ENCODE measurements at regions not wholly inside any gene's neighbourhood (a gene's known extent, or its start where the extent isn't known, plus 50 kb on each side); places are given as distances from the start of the nearest gene placed in this dataset.
"Not testable (repeated sequence)": the region's sequence is repeated elsewhere in the genome, so short reads cannot be mapped to it uniquely, and the experiment has no call there.

DNA sequence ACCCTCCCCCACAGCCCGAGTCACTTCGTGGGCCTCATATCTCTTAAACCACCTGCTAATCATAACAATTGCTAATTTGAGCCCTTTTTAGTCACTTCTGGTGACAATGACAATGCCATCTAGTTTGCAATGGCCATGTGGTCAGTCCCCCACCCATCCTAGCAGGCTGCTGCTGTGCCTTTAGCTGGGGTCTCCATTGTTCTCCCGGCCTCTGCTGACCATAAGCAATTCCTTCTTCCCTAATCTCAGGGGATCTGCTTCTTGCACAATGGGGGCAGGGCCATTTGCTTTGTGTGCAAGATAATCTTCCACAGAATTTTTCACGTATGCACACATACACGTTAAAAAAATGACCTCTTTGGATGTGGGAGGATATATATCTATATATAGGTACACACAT is 406.1 kb upstream of the ONECUT1 start:
- Histone ChIP-seq H3K27me3 (no peaks in the 10 kb centered on the region), H3K9me3 (no peaks in the 10 kb centered on the region), H3K4me3 (no peak overlapping the region), H3K36me3 (no peaks in the 10 kb centered on the region), H3K27ac (no peak overlapping the region), H3K4me1 (no peaks in the 10 kb centered on the region)
- TF ChIP-seq POLR2AphosphoS5 (IDR thresholded peaks at IDR 0.05; ENCODE audit: insufficient read depth in 1 of 2, low read depth in 1 of 2) (no peak), POLR2A (IDR thresholded peaks at IDR 0.05) (no peak)
- TF ChIP-seq, protein P1, sequence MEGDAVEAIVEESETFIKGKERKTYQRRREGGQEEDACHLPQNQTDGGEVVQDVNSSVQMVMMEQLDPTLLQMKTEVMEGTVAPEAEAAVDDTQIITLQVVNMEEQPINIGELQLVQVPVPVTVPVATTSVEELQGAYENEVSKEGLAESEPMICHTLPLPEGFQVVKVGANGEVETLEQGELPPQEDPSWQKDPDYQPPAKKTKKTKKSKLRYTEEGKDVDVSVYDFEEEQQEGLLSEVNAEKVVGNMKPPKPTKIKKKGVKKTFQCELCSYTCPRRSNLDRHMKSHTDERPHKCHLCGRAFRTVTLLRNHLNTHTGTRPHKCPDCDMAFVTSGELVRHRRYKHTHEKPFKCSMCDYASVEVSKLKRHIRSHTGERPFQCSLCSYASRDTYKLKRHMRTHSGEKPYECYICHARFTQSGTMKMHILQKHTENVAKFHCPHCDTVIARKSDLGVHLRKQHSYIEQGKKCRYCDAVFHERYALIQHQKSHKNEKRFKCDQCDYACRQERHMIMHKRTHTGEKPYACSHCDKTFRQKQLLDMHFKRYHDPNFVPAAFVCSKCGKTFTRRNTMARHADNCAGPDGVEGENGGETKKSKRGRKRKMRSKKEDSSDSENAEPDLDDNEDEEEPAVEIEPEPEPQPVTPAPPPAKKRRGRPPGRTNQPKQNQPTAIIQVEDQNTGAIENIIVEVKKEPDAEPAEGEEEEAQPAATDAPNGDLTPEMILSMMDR (IDR thresholded peaks at IDR 0.05), result no peak
- intact Hi-C loops (cut with DNase I), result no loop called here
- DNase-seq (ENCODE audit: extremely low spot score in 2 of 2), result no peak

DNA sequence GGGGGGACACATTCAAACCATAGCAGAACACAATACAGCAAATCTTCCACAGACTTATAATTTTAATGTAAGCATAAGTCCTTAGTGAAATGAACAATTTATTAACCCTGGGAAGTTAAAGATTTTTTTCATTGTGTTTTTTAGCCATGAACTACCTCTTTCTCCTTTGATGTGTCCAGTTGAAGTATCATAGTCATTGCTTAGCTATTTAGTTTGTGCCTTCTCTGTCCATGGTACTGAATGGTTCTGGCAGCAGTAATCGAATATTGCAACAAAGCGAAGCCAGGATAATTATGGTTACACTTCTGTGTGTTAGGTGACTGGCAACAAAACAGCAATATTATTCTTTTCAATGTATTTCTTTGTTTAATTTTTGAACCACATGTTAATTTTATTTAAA is 403.0 kb upstream of the ONECUT1 start:
- TF ChIP-seq POLR2A (IDR thresholded peaks at IDR 0.05), result no peak
- TF ChIP-seq, protein P1 (IDR thresholded peaks at IDR 0.05), result no peak
- no peak for TF ChIP-seq POLR2AphosphoS5 (IDR thresholded peaks at IDR 0.05; ENCODE audit: insufficient read depth in 1 of 2, low read depth in 1 of 2)
- no peaks in the 10 kb centered on the region for H3K36me3 ChIP-seq
- no peaks in the 10 kb centered on the region for H3K4me1 ChIP-seq
- intact Hi-C loops (cut with DNase I), result no loop called here
- no peak overlapping the region for H3K27ac ChIP-seq
- no peak for DNase-seq (ENCODE audit: extremely low spot score in 2 of 2)
- no peak overlapping the region for H3K4me3 ChIP-seq
- no peaks in the 10 kb centered on the region for H3K27me3 ChIP-seq
- no peaks in the 10 kb centered on the region for H3K9me3 ChIP-seq

DNA sequence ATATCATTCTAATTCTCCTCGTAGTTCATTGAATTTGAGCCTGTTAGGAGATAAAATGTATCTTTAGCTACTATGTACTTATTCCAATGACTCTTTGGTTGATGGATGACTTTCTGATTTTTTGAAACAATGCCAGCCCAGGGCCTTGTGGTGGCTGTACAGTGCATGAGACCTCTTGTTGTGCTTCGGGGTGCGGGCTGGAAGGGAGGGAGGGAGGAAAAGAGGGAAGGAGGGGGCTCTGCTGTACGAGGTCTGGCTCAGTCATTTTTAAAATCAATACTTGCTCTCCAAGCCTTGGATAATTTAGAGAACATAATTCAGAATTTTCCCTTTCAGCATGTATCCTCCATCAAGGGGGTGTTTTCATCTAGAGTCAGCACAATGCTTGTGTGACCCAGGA is 399.7 kb upstream of the ONECUT1 start:
- no peak overlapping the region for H3K4me3 ChIP-seq
- no peak for DNase-seq (ENCODE audit: extremely low spot score in 2 of 2)
- H3K27ac ChIP-seq, result no peak overlapping the region
- H3K27me3 ChIP-seq, result no peaks in the 10 kb centered on the region
- H3K9me3 ChIP-seq, result no peaks in the 10 kb centered on the region
- H3K36me3 ChIP-seq, result no peaks in the 10 kb centered on the region
- no peaks in the 10 kb centered on the region for H3K4me1 ChIP-seq
- no peak for TF ChIP-seq POLR2A (IDR thresholded peaks at IDR 0.05)
- TF ChIP-seq POLR2AphosphoS5 (IDR thresholded peaks at IDR 0.05; ENCODE audit: insufficient read depth in 1 of 2, low read depth in 1 of 2), result no peak
- TF ChIP-seq, protein P1 (IDR thresholded peaks at IDR 0.05), result no peak
- intact Hi-C loops (cut with DNase I), result no loop called here

DNA sequence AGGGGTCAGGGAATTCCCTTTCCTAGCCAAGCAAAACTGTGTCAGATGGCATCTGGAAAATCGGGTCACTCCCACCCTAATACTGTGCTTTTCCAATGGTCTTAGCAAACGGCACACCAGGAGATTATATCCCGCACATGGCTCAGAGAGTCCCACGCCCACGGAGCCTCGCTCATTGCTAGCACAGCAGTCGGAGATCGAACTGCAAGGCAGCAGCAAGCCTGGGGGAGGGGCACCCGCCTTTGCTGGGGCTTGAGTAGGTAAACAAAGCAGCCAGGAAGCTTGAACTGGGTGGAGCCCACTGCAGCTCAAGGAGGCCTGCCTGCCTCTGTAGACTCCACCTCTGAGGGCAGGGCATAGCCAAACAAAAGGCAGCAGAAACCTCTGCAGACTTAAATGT is 393.3 kb upstream of the ONECUT1 start:
- H3K4me3 ChIP-seq; intact Hi-C loops (cut with DNase I); H3K9me3 ChIP-seq; H3K4me1 ChIP-seq; H3K36me3 ChIP-seq; DNase-seq (ENCODE audit: extremely low spot score in 2 of 2); H3K27me3 ChIP-seq; H3K27ac ChIP-seq: not testable (repeated sequence)

DNA sequence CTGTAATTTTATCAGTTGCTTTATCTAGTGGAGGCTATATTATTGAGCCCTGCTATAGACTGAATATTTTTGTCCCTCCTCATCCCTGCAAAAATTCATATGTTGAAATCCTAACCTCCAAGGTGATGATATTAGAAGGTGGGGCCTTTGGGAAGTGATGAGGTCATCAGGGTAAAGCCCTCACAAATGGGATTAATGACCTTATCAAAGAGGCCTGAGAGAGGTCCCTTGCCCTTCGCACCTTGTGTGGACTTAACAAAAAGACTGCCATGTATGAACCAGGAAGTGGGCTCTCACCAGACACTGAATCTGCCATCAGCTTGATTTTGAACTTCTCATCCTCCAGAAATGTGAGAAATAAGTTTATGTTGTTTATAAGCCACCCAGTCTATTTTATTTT is 381.4 kb upstream of the ONECUT1 start:
- H3K36me3 ChIP-seq, result no peaks in the 10 kb centered on the region
- no peak for DNase-seq (ENCODE audit: extremely low spot score in 2 of 2)
- no peak overlapping the region for H3K27ac ChIP-seq
- no peaks in the 10 kb centered on the region for H3K4me1 ChIP-seq
- no peaks in the 10 kb centered on the region for H3K27me3 ChIP-seq
- TF ChIP-seq POLR2A (IDR thresholded peaks at IDR 0.05) (no peak), POLR2AphosphoS5 (IDR thresholded peaks at IDR 0.05; ENCODE audit: insufficient read depth in 1 of 2, low read depth in 1 of 2) (no peak)
- TF ChIP-seq, protein P1 (IDR thresholded peaks at IDR 0.05), result no peak
- H3K4me3 ChIP-seq, result no peak overlapping the region
- no peaks in the 10 kb centered on the region for H3K9me3 ChIP-seq
- intact Hi-C loops (cut with DNase I), result no loop called here

DNA sequence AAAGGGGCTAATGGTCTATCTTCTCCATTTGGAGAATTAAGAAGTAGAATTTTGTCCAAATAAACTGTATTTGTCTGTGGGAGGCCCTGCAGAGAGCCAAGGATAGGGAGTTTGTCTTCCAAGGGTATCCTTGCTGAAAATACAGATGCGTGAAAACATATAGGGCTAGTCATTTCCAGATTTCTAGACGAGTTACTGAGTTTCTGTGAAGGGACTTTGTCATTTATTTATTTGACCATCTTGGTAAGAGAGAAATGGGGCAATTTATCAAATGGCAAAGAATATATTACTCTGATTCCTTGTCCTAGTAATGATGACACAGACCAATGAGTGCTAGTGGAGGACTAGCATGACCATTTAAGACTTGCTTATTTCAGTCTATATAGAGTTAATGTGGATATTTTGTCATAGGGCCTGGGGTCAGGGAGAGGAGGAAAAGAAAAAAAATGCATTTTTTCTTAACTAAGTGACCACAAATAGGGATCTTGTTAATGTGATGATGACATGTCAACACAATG is 376.6 kb upstream of the ONECUT1 start:
- Histone ChIP-seq H3K4me3 (no peak overlapping the region), H3K27me3 (no peaks in the 10 kb centered on the region), H3K36me3 (no peaks in the 10 kb centered on the region), H3K4me1 (no peaks in the 10 kb centered on the region), H3K27ac (no peak overlapping the region), H3K9me3 (no peaks in the 10 kb centered on the region)
- TF ChIP-seq POLR2A (IDR thresholded peaks at IDR 0.05), result no peak
- TF ChIP-seq, protein P1 (IDR thresholded peaks at IDR 0.05), result no peak
- TF ChIP-seq POLR2AphosphoS5 (IDR thresholded peaks at IDR 0.05; ENCODE audit: insufficient read depth in 1 of 2, low read depth in 1 of 2), result no peak
- DNase-seq (ENCODE audit: extremely low spot score in 2 of 2), result no peak
- intact Hi-C loops (cut with DNase I), result no loop called here

Data from vagina (tissue), 2 donors.